GM13977 (cell line): ENCODE measurements at regions not wholly inside any gene's neighbourhood (a gene's known extent, or its start where the extent isn't known, plus 50 kb on each side); places are given as distances from the start of the nearest gene placed in this dataset.

Source experiments
- DNase-seq: peaks from one replicate; pipeline ENCODE4 v3.0.0; 2012; ENCODE audit warnings: low spot score
- CTCF ChIP-seq: IDR thresholded peaks from 2 replicates; pipeline ENCODE4 v1.5.1; 2012; ENCODE audit warnings: mild to moderate bottlenecking, control low read depth; ENCODE audit not compliant: insufficient read depth; ENCODE audit errors: extremely low read depth, missing control alignments
- in situ Hi-C: fragments of 300-500 bp; cut with MboI; formaldehyde crosslinking; loops from one replicate; pipeline ENCODE4 v1.12.0; 2022; ENCODE audit warnings: low sequenced_read_pairs, low pct_unique_long_range_greater_than_20kb, mixed read lengths, inconsistent platforms; ENCODE audit not compliant: unreplicated experiment

- no peak for TF ChIP-seq CTCF
- peak; percentile 4 for DNase-seq
- in situ Hi-C loops = no loop called here
Observed at GRCh38 chr7:109235316-109235715, 665.6 kb downstream of the DNAJB9 start.

GRCh38 chr7:109246330-109247077, 676.8 kb downstream of the DNAJB9 start:
- TF ChIP-seq CTCF = no peak
- in situ Hi-C loops = no loop called here

GRCh38 chr7:109256762-109257560, 687.3 kb downstream of the DNAJB9 start:
- in situ Hi-C loops = no loop called here
- no peak for DNase-seq
- TF ChIP-seq CTCF = no peak

More at GRCh38 chr7:109246330-109247077, 676.8 kb downstream of the DNAJB9 start:
- DNase-seq = no peak

- no peak for DNase-seq
- in situ Hi-C loops = no loop called here
- TF ChIP-seq CTCF = no peak
Observed at GRCh38 chr7:109259151-109259550, 689.5 kb downstream of the DNAJB9 start.

- no peak for TF ChIP-seq CTCF
- in situ Hi-C loops = no loop called here
- DNase-seq = no peak
Observed at GRCh38 chr7:109261781-109262180, 692.1 kb downstream of the DNAJB9 start.

- in situ Hi-C loops = no loop called here
- TF ChIP-seq CTCF = no peak
- no peak for DNase-seq
Observed at GRCh38 chr7:109266610-109267009, 696.9 kb downstream of the DNAJB9 start.
